ENCODE measurements at regions not wholly inside any gene's neighbourhood (a gene's known extent, or its start where the extent isn't known, plus 50 kb on each side); places are given as distances from the start of the nearest gene placed in this dataset.

DNA sequence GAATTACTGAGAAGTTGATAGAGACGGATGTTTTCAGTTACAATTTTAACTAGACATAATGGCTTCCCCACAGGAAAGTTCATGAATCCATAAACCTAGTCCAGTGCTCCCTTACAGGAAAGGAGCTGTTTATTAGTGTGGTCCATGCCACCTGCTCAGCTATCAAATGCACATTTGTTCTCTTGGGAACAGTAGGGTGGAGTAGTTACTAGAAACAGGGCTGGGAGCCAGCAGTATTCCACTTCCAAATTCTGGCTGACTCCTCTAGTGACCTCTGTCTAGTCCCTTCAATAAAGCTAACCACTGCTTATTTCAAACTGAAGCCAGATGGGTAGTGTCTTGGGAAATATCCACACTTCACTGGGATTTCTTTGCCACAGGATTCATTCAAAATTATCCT lies 88.4 kb upstream of the TLL1 start:
- Histone ChIP-seq H3K4me1 (peaks cover 36% of the 10 kb centered on the region), H3K9me3 (replicated peaks) (no peaks in the 10 kb centered on the region), H3K27ac (replicated peaks) (no peak overlapping the region), H3K36me3 (no peaks in the 10 kb centered on the region), H3K4me3 (no peak overlapping the region), H3K27me3 (ENCODE audit: low read depth) (no peaks in the 10 kb centered on the region)
- TF ChIP-seq, protein P1, sequence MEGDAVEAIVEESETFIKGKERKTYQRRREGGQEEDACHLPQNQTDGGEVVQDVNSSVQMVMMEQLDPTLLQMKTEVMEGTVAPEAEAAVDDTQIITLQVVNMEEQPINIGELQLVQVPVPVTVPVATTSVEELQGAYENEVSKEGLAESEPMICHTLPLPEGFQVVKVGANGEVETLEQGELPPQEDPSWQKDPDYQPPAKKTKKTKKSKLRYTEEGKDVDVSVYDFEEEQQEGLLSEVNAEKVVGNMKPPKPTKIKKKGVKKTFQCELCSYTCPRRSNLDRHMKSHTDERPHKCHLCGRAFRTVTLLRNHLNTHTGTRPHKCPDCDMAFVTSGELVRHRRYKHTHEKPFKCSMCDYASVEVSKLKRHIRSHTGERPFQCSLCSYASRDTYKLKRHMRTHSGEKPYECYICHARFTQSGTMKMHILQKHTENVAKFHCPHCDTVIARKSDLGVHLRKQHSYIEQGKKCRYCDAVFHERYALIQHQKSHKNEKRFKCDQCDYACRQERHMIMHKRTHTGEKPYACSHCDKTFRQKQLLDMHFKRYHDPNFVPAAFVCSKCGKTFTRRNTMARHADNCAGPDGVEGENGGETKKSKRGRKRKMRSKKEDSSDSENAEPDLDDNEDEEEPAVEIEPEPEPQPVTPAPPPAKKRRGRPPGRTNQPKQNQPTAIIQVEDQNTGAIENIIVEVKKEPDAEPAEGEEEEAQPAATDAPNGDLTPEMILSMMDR (IDR thresholded peaks at IDR 0.05; ENCODE audit: borderline replicate concordance), result no peak
- peak; percentile 41 for DNase-seq
- intact Hi-C loops (cut with micrococcal nuclease), result no loop called here

DNA sequence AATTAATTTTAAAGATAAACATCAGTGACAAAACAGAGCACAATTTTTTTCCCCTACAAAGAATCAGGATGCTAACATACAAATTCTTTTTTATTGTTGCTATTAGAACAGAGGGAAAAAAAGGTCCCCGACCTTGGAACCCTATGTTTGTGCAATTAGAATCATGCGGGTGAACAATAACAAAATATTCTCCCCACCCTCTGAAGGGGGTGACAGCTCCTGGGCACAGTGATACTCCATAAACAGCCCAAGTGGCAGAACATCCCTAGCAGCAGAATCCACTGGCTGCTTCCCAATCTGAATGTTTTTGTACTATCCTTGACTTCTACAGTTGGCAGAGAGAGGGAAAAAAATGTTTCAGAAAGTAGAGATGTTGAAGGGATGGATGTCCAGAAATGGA lies 87.7 kb upstream of the TLL1 start:
- peaks cover 36% of the 10 kb centered on the region for H3K4me1 ChIP-seq
- H3K9me3 ChIP-seq (replicated peaks), result no peaks in the 10 kb centered on the region
- H3K36me3 ChIP-seq, result no peaks in the 10 kb centered on the region
- TF ChIP-seq, protein P1 (IDR thresholded peaks at IDR 0.05; ENCODE audit: borderline replicate concordance), result no peak
- no peaks in the 10 kb centered on the region for H3K27me3 ChIP-seq (ENCODE audit: low read depth)
- intact Hi-C loops (cut with micrococcal nuclease), result no loop called here
- no peak overlapping the region for H3K27ac ChIP-seq (replicated peaks)
- DNase-seq, result no peak
- H3K4me3 ChIP-seq, result no peak overlapping the region

DNA sequence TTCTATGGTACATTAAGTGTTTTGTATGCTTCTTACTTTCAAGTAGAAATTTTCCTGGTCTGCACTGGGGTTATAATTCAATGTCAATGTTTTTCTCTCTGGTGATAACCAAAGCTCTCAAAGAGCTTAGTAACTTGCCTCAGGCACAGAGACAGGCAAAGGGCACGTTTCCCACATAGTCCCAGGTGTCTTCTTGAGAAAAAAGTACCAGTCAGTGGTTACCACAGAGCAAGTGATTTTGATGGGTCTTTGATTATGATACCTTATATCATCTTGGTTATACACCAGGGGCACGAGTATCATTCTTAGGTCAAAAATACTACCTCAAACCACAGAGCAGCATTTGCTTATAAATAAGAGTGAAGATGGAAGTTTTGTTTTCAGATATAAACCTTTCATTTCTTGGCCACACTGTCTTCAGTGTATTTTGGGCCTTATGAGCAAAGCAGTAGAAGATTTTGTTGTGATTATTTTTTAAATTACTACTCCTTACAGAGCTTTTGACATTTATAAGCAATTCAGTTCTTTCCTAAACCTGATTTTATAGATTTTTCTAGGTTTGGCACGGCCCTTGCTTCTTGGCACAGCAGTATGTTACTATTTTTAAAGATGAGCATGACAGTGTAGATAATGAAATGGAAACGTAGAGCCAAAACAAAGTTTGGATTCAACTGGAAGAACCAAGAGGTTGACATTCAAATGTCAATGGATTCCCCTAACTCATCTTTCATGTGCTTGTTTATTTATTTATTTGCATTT lies 85.3 kb upstream of the TLL1 start:
- H3K27ac ChIP-seq (replicated peaks), result peak overlapping the region; percentile 41
- TF ChIP-seq, protein P1 (IDR thresholded peaks at IDR 0.05; ENCODE audit: borderline replicate concordance), result no peak
- no peaks in the 10 kb centered on the region for H3K27me3 ChIP-seq (ENCODE audit: low read depth)
- H3K4me1 ChIP-seq, result peaks cover 36% of the 10 kb centered on the region
- intact Hi-C loops (cut with micrococcal nuclease), result no loop called here
- no peaks in the 10 kb centered on the region for H3K36me3 ChIP-seq
- no peak overlapping the region for H3K4me3 ChIP-seq
- no peak for DNase-seq
- no peaks in the 10 kb centered on the region for H3K9me3 ChIP-seq (replicated peaks)

DNA sequence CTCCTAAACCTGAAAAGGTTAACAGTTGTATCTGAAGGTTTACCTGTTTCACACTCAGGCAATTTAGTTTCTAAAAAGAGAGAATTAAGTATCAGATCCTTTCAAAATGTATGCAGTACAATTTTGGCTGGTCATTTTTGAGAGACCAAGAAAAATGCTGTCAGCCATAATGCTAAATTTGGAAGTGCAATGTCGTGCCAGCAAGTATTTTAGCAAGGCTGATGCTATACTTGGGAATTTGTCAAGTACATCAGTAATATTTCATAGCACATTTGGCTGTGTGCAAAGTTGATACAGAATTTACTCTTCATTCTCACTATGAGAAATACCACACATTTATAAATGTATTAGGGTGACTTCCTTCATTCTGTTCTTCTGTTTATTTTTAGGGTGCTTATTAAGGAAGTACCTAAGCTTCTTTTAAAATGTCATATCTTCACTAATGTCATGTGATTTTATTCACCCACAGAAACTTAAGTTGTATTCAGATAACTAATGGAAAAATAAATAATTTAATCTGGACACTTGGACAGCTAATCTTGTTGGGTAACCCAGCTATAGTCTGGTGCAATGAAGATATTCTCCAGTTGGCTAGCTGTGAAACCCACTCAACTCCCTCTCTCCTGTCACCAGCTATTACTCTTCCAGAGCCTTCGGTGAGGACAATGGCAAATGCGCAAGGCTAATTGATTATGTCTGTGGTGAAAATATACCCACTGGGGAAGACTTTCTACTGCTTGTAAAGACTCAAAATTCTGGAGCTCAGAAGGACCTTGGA lies 84.2 kb upstream of the TLL1 start:
- DNase-seq, result no peak
- Histone ChIP-seq H3K4me3 (no peak overlapping the region), H3K4me1 (peaks cover 36% of the 10 kb centered on the region), H3K27me3 (ENCODE audit: low read depth) (no peaks in the 10 kb centered on the region), H3K36me3 (no peaks in the 10 kb centered on the region), H3K9me3 (replicated peaks) (no peaks in the 10 kb centered on the region), H3K27ac (replicated peaks) (peak overlapping the region; percentile 41)
- TF ChIP-seq, protein P1 (IDR thresholded peaks at IDR 0.05; ENCODE audit: borderline replicate concordance), result no peak
- intact Hi-C loops (cut with micrococcal nuclease), result no loop called here

DNA sequence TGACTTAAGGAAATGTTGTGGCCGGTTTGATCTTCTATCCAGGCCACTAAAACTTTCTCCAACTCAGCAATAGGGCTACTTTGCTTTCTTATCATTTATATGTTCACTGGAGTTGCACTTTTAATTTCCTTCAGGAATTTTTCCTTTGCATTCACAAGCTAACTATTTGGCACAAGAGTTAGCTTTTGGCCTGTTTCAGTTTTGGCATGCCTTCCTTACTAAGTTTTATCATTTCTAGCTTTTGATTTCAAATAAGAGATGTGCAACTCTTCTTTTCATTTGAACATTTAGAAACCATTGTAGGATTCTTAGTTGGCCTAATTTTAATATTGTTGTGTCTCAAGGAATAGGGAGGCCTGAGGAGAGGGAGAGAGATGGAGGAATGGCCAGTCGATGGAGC lies 79.8 kb upstream of the TLL1 start:
- H3K27ac ChIP-seq (replicated peaks), result no peak overlapping the region
- TF ChIP-seq, protein P1 (IDR thresholded peaks at IDR 0.05; ENCODE audit: borderline replicate concordance), result no peak
- H3K27me3 ChIP-seq (ENCODE audit: low read depth), result no peaks in the 10 kb centered on the region
- no peak for DNase-seq
- peaks cover 12% of the 10 kb centered on the region for H3K4me1 ChIP-seq
- intact Hi-C loops (cut with micrococcal nuclease), result no loop called here
- H3K9me3 ChIP-seq (replicated peaks), result no peaks in the 10 kb centered on the region
- no peak overlapping the region for H3K4me3 ChIP-seq
- no peaks in the 10 kb centered on the region for H3K36me3 ChIP-seq
